ENCODE measurements at regions not wholly inside any gene's neighbourhood (a gene's known extent, or its start where the extent isn't known, plus 50 kb on each side); places are given as distances from the start of the nearest gene placed in this dataset.
"Not testable (repeated sequence)": the region's sequence is repeated elsewhere in the genome, so short reads cannot be mapped to it uniquely, and the experiment has no call there.

DNA sequence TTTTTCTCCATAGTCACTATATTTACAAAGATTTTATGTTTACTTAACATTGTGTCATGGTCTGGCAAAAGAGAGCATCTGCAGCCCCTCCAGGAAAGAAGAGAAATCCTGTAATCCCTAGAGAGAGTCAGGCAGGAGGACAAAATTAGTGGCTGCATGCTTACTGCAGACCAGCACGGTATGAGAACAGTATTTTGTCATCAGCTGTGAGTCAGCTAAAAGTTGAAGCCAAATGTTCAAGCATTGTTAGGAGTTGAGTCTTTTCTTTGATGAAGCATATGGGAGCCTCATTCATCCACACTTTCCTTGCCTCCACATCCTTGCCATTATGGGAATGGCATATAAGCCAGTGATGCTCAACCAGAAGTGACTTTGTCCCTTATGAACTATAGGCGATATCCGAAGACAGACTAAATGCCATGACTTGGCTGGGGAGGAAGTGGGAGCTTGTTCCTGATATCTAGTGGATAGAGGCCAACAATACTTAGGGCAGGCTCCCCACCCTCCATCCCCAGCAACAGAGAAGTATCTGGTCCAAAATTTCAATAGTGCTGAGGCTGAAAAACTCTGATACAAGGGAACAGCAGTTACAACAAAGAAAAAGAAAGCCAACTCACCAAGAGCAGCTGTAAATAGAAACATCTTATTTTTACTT, 112.0 kb upstream of the OR5AK2 start:
- DNase-seq: no peak

DNA sequence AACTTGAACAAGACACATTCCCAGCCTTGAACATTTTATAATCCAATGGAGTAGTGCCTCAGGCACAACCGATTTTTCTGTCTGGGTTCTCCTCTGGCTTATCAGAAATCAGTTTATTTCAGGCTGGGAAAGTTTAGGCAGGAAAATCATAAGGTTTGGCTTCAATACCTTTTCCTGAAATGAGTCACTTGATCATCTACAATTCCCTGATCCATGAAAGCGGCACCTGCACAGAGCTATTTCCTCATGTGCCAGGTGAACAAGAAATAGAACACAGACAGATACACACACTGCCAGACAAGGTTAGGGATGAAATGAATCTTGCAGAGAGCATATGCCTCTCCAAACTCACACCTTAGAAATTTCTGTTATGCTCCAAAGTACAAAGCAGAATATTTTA, 106.7 kb upstream of the OR9G4 start:
- no peak for DNase-seq

DNA sequence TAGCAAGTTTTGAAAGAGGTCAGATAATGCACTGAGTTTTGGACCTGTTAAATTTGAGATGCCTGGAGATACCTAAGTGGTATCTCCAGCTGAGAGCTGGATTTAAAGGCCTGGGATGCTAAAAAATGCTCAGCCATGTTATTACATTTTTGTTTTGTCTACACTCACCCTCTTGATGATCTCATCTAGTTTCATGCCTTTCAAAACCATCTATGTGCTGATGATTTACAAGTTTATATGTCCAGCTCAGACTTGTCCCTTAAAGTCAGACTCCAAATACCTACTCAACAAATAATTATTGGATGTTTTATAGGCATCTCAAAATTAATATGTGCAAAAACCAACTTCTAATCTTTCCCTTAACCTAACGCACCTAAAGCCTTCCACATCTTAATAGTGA, 103.6 kb upstream of the OR9G4 start:
- DNase-seq: no peak

DNA sequence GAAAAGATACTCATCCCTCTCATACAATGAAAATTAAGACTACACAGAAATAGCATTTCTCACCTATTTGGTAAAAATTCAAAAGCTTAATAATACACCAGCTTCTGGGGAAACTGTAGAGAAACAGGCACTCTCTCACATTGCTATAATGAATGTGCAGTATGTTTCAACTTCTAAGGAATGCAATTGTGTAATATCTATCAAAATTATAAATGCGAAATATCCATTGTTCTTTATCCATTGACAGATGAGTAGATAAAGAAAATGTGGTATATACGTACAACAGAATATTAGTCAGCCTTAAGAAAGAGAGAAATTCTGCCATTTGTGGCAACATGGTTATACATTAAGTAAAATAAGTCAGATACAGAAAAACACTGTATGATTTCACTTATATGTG, 101.4 kb upstream of the OR9G4 start:
- no peak for DNase-seq

DNA sequence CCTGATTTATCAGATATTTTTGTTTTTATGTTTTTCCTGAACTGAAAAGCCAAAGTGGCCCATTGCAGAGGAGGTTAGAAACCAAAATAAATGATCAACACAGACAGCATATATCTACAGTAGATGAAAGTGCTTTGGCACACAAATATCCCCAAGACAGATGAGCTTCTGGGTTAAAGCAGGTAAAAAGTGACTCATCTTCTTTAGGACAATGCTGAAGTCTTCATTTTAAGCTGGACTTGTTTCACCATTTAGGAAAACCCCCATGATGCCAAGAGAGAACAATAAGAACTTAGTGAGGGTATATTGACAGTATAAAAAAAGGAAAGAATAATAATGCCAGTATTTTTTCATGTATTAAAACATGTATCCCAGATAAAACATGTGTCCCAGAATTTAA, 100.8 kb upstream of the OR9G4 start:
- DNase-seq: no peak

DNA sequence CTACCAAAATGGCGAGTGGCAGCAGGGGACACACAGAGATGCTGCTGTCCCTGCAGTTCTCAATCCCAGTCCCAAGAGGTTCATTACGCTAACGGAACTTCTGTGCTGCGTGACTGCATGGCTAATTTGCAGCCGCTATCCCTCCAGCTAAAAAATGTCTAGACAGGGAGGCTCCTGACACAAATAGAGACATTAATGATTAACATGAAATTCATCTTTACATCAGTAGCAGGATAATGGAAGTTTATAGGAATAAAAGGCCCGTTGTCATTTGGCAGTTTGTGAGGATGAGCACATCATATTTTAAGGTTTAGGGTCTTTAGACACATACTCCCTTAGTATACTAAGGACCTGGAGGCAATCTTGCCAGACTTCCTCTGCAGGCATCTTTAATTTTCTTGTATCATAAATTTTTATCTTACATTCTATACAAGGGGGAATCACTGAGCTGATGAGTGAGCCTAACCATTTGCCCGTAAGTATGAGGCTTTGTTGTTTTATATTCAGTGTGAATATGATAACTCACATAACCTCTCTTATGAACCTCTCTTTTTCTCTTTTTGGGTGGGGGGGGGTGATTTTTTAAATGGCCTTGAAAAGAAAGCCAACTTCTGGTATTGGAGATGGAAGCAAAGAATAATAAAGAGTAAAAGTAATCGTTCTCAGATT, 99.8 kb upstream of the OR9G4 start:
- no peak for DNase-seq

DNA sequence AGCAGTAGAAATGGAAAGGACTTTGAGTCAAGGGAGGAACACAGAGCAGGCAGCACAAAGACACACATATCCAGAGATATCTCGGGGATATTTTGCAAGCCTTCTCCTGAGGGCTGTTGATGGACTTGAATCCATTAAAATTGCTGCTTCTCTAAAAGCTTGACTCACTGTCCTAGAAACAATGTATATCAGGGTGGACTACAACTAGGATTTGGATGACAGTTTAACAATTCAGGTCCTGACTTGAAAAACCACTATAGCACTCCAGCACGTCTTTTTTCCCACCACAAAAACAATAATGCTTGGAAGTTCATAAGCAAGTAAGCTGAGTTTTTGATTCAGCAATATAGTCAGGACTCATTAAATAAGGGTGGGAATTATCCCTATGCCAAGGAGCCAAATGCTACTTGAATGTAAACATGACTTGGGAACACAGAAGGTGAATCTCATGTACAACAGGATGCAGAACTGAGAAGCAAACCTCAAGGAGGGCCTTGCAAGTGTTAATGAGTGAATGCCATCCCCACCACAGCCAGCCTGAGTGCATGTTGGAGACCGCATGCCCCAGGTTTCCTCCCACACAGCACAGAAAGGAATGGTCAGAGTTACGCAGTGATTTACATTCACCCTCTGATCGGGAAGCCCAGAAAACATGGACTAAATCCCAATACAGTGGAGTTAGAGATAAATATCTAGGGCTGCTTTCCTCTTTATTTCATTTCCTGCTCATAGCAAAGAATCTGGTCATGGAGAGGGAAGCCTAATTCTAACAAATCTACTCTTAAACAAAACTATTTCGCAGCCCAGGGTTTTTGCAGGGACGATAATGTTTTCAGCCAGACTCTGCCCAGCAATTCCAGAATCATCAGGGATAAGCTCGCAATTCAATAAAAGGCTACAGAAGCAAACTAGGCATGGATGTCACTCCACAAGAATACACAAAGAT, 98.4 kb upstream of the OR9G4 start:
- no peak for DNase-seq

DNA sequence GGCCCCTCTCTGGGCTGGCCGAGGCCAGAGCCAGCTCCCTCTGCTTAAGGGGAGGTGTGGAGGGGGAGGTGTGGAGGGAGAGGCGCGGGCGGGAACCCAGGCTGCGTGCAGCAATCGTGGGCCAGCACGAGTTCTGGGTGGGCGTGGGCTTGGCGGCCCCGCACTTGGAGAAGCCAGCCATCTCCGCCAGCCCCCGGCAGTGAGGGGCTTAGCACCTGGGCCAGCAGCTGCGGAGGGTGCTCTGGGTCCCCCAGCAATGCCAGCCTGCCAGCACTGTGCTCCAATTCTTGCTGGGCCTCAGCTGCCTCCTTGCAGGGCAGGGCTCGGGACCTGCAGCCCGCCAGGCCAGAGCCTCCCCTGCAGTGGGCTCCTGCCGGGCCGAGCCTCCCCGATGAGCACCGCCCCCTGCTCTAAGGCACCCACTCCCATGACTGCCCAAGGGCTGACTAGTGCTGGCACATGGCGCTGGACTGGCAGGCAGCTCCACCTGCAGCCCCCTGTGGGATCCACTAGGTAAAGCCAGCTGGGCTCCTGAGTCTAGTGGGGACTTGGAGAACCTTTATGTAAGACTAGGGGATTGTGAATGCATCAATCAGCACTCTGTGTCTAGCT, 96.7 kb upstream of the OR9G4 start:
- DNase-seq: no peak

DNA sequence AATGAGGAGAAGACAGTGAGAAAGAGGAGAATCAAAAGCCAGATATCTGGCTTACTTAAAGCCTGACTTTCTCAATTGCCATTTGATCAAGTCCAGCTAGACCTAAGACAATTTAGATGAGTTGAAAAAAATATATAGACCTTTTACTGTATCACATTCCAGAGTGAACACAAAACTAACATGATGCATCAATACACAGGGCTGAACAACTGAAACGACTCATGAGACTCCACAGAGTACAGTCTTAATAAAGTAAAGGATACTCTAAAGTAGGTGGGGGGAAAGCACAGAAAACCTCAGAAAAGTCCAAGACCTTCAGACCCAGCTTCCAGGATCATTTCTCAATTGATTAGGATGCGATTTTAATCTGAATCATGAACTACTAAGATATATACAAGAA, 95.3 kb upstream of the OR9G4 start:
- no peak for DNase-seq

DNA sequence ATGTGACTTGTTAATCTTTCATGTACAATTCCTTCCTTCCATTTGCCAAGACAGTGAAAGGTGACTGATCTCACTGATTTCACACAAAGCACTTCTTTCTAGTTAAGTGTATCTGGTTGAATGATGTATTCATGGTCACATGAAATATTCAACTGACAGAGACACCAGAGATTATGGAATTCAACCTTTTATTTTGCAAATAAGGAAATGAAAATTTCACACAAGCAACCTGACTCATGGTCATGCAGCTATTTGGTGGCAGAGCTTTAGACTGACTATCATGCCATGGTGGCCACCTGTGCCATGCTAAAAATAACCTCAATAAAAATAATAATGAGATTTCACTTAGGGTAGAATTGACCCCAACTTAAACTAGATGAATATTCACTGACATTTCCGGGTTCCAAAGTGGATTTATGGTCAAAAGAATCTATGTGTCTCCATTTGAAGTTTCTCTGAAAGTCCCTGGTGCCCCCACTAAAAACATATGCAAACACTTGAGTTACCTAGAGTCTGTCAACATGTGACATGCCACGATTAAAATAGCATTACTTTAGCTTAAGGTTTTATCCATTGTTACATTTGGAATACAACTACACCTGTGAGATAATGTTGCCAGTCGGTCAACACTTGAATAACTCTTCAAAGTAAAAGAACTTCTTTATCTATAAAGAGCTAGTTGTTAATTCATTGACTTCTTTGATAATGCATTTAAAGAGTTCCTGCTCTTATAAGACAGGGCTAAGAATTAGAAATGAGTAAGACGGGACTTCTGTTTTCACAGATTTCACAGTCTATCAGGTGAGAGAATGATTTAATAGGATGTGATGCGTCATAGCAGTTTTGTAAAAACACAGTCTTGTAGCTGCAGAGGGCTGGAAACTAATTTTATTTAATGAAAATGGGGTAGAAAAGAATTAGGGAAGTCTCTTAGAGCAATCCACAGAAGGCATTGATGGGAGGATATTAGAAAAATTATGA, 94.6 kb upstream of the OR9G4 start:
- no peak for DNase-seq

DNA sequence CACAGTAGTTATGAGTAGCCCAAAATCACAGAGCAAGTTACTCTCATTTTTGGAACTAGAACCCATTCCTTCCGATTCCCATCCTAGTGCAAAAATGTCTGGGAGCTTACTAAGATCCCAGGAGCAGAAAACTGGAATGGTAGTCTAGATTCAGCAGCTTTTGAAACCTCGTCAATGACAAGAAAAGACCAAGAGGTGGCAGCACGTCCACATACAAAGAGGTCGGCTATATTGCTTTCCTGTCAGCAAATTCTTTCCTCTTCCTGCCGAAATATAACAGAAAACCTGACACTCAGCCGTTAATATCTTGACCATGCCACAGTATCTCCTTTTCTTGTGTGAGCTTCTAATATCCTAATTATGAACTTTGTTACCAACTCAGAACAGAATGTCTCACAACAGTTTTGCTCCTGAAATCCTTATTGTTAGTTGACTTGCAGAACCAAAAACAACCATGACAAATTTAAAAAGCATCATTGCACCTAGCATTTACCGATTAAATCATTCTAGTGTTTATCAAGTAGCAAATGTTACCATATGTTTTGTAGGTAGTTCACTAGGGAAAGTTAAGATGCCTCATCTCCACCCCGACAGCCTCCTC, 92.8 kb upstream of the OR9G4 start:
- DNase-seq: peak; percentile 26

DNA sequence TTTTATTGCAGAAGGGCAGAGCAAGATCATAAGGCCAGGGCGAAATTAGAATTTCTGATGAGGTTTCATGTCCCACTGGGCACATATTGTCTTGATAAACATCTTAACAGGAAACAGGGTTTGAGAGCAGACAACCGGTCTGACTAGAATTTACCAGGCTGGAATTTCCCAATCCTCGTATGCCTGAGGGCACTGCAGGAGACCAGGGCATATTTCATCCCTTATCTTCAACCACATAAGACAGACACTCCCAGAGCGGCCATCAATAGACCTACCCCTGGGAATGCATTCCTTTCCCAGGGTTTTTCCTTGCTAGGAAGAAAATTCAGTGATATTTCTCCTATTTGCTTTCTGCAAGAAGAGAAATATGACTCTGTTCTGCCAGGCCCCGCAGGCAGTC, 78.9 kb upstream of the OR9G4 start:
- not testable (repeated sequence) for DNase-seq

DNA sequence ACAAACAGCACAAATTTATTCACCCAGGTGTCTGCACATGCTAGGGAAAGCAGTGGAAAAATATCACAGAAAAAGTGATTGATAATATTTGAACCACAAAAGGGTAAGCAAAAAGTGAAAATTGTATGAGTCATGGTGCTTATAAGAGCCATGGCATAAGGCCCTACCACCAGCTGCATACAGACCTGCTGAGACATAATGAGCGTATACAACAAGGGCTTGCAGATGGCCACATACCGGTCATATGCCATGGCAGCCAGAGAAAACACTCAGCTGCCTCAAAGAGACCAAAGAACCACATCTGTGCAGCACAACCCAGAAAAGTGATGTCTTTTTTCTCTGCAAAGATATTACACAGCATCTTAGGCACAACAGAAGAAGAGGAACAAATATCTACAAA, 71.4 kb upstream of the OR9G4 start:
- DNase-seq: no peak

DNA sequence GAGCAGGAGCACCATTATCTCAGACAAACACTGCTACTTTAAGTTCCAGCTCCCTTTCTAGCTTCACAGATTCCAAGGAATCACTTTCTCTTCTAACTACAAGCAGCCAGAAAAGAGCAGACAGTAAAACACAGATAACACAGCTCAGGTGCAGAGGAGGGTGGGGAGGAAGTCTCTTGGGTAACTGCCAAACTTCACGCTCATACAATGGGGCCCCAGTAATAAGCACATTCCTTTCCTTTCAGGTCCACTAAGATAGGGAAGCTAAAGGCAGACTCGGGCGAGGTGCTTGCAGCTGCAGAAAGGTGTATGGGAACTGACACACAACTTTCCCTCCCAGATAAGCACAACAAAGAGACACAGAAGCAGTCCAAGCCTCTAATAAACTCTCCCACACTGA, 69.2 kb upstream of the OR9G4 start:
- no peak for DNase-seq

DNA sequence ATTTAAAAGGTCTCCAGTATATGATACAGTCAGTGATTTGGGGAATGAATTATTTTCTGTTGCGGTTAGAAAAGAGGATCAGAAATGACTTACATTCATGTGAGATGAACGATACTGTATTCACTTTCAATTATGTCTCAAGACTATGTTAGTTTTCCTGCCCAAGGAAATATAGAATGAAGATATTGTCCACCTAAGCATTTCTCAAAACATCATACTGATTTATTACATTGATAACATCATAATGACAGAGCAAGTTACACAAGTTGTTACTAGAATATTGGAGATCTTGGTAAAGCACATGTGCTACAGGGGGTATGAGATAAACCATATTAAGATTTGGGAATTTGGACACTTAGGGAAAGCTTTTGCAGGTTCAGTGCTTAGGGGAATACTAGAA, 67.8 kb upstream of the OR9G4 start:
- DNase-seq: no peak

DNA sequence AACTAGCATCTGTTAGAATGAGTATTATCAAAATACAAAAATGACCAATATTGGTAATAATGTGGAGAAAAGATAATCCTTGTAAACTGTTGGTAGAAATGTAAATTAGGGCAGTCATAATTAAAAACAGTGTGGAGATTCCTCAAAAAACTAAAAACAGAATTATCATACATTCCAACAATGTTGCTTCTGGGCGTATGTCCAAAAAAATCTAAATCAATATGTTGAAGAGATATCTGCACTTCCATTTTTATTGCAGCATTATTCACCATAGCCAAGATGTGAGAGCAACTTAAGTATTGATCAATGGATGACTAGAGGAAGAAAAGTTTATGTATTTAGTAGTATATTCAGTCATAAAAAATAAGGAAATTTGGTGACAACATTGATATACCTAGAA, 59.8 kb upstream of the OR9G4 start:
- no peak for DNase-seq

DNA sequence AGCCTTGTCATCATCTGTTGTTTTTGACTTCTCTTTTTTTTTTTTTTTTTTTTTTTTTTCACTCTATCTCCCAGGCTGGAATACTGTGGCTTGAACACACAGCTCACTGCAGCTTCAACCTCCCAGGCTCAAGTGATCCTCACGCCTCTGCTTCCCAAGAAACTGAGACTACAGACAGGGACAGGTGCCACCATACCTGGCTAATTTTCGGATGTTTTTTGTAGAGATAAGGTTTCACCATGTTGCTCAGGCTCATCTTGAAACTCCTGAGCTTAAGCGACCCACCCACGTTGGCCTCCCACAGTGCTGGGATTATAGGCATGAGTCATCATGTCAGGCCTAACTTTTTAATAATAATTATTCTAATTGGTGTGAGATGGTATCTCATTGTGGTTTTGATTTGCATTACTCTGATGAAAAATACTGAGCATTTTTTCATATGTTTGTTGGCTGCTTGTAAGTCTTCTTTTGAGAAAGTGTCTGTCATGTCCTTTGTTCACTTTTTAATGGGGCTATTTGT, 51.3 kb upstream of the OR9G4 start:
- no peak for DNase-seq

Measured in NCI-H146 (cell line).